ENCODE measurements at regions not wholly inside any gene's neighbourhood (a gene's known extent, or its start where the extent isn't known, plus 50 kb on each side); places are given as distances from the start of the nearest gene placed in this dataset.

DNA sequence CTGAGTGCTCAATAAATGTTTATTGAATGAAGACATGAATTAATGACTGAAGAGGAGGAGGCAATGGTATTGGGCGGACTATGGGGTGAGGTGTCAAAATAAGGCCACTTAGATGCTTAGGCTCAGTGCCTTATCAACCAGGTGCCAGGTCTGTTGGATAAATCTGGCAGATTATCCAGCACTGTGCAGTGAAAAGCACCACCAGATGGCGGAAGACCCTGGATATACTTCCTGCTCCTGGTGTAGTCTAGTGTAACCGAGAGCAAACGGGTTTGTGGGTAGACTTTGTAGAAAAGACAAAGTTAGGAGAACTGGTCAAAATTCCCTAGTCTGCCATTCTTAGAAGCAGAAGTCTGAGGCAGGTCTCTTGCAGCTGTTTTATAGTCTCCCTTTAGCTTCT, 306.3 kb downstream of the ATP23 start:
- CTCF ChIA-PET, result interaction anchor here (0.6 kb wide), 1 partner anchor 54 kb away, joined by 6 read pairs; no protein-coding TSS in a partner anchor
- H3K27ac ChIP-seq (ENCODE audit: low read length), result no peak overlapping the region
- H4K20me1 ChIP-seq (ENCODE audit: low read length), result no peaks in the 10 kb centered on the region
- no peak overlapping the region for H3K4me2 ChIP-seq (ENCODE audit: low read length)
- ATAC-seq, result peak; percentile 59
- POLR2A ChIA-PET (ENCODE audit: unreplicated experiment), result no interaction called here
- no peak overlapping the region for H3K9ac ChIP-seq (ENCODE audit: low read length)
- H3K36me3 ChIP-seq (ENCODE audit: low read depth, low read length), result no peaks in the 10 kb centered on the region
- H3K4me1 ChIP-seq (ENCODE audit: insufficient read depth, low read length), result no peaks in the 10 kb centered on the region
- H3K4me3 ChIP-seq (ENCODE audit: low read length), result no peak overlapping the region
- no peak for TF ChIP-seq EZH2 (IDR thresholded peaks at IDR 0.05; ENCODE audit: low read length, unreplicated experiment)
- TF ChIP-seq, protein P1, sequence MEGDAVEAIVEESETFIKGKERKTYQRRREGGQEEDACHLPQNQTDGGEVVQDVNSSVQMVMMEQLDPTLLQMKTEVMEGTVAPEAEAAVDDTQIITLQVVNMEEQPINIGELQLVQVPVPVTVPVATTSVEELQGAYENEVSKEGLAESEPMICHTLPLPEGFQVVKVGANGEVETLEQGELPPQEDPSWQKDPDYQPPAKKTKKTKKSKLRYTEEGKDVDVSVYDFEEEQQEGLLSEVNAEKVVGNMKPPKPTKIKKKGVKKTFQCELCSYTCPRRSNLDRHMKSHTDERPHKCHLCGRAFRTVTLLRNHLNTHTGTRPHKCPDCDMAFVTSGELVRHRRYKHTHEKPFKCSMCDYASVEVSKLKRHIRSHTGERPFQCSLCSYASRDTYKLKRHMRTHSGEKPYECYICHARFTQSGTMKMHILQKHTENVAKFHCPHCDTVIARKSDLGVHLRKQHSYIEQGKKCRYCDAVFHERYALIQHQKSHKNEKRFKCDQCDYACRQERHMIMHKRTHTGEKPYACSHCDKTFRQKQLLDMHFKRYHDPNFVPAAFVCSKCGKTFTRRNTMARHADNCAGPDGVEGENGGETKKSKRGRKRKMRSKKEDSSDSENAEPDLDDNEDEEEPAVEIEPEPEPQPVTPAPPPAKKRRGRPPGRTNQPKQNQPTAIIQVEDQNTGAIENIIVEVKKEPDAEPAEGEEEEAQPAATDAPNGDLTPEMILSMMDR (conservative IDR thresholded peaks at IDR 0.05; ENCODE audit: low read depth, low read length), result peak; percentile 48; the same call in 1 of the 2 replicates
- BruUV-seq (replicated peaks), result no TSS peak
- no peaks in the 10 kb centered on the region for H3K27me3 ChIP-seq (ENCODE audit: low read length)
- no peaks in the 10 kb centered on the region for H3K9me2 ChIP-seq (replicated peaks; ENCODE audit: low read length)
- H3F3A ChIP-seq (ENCODE audit: low read length, unreplicated experiment), result no peaks in the 10 kb centered on the region
- H3K79me2 ChIP-seq (ENCODE audit: low read length), result no peaks in the 10 kb centered on the region
- intact Hi-C loops (cut with micrococcal nuclease), result no loop called here
- no peaks in the 10 kb centered on the region for H3K9me3 ChIP-seq (ENCODE audit: low read length)
- peak; percentile 41 for DNase-seq
- H2AFZ ChIP-seq (ENCODE audit: low read length), result no peak overlapping the region

DNA sequence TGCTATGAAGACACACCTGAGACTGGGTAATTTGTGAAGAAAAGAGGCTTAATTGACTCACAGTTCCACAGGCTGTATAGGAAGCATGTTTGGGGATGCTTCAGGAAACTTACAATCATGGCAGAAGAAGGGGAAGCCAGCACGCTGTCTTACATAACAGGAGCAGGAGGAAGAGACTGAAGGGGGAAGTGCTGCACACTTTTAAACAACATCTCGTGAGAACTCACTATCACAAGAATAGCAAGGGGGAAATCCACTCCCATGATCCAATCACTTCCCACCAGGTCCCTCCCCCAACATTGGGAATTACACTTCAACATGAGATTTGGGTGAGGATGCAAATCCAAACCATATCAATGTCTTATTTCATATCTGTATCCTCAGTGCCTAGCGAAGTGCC, 307.2 kb downstream of the ATP23 start:
- DNase-seq (no peak), ATAC-seq (no peak)
- POLR2A ChIA-PET (ENCODE audit: unreplicated experiment), result no interaction called here
- no TSS peak for BruUV-seq (replicated peaks)
- CTCF ChIA-PET, result no interaction called here
- no peak overlapping the region for H3K4me2 ChIP-seq (ENCODE audit: low read length)
- intact Hi-C loops (cut with micrococcal nuclease), result no loop called here
- H3K9me3 ChIP-seq (ENCODE audit: low read length), result no peaks in the 10 kb centered on the region
- no peak overlapping the region for H3K27ac ChIP-seq (ENCODE audit: low read length)
- H2AFZ ChIP-seq (ENCODE audit: low read length), result no peak overlapping the region
- TF ChIP-seq, protein P1 (conservative IDR thresholded peaks at IDR 0.05; ENCODE audit: low read depth, low read length), result no peak
- TF ChIP-seq EZH2 (IDR thresholded peaks at IDR 0.05; ENCODE audit: low read length, unreplicated experiment) (no peak), EZH2phosphoT487 (IDR thresholded peaks at IDR 0.05; ENCODE audit: borderline replicate concordance, low read length) (no peak)
- no peaks in the 10 kb centered on the region for H3K9me2 ChIP-seq (replicated peaks; ENCODE audit: low read length)
- no peak overlapping the region for H3K9ac ChIP-seq (ENCODE audit: low read length)
- H3F3A ChIP-seq (ENCODE audit: low read length, unreplicated experiment), result no peaks in the 10 kb centered on the region
- no peak overlapping the region for H3K4me3 ChIP-seq (ENCODE audit: low read length)
- no peaks in the 10 kb centered on the region for H3K36me3 ChIP-seq (ENCODE audit: low read depth, low read length)
- H3K4me1 ChIP-seq (ENCODE audit: insufficient read depth, low read length), result peaks cover 6% of the 10 kb centered on the region
- no peaks in the 10 kb centered on the region for H4K20me1 ChIP-seq (ENCODE audit: low read length)
- no peaks in the 10 kb centered on the region for H3K79me2 ChIP-seq (ENCODE audit: low read length)
- H3K27me3 ChIP-seq (ENCODE audit: low read length), result no peaks in the 10 kb centered on the region

DNA sequence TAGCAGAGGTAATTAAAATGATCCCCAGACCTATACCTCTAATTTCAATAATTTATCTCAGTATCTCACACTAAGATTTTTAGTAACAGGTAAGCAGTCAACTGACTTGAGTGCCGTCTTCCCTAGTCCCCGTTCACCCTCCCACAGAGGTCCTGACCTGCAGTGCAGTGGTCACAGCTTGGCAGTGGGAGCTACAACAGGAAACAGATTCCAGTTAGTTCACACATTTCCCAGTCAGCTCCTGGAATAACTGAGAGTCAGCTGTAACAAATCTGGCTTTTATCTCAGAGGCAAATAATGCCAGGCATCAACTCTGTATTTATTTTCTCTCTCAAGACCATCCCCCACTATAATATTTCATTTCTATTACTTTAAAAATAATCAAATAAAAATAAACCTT, 308.2 kb downstream of the ATP23 start:
- no peak for TF ChIP-seq EZH2phosphoT487 (IDR thresholded peaks at IDR 0.05; ENCODE audit: borderline replicate concordance, low read length)
- TF ChIP-seq, protein P1 (conservative IDR thresholded peaks at IDR 0.05; ENCODE audit: low read depth, low read length), result no peak
- no peak for TF ChIP-seq EZH2 (IDR thresholded peaks at IDR 0.05; ENCODE audit: low read length, unreplicated experiment)
- no peaks in the 10 kb centered on the region for H4K20me1 ChIP-seq (ENCODE audit: low read length)
- no peaks in the 10 kb centered on the region for H3K9me2 ChIP-seq (replicated peaks; ENCODE audit: low read length)
- intact Hi-C loops (cut with micrococcal nuclease), result no loop called here
- H3K4me1 ChIP-seq (ENCODE audit: insufficient read depth, low read length), result peaks cover 8% of the 10 kb centered on the region
- no peaks in the 10 kb centered on the region for H3K27me3 ChIP-seq (ENCODE audit: low read length)
- H3K79me2 ChIP-seq (ENCODE audit: low read length), result no peaks in the 10 kb centered on the region
- H3K9ac ChIP-seq (ENCODE audit: low read length), result no peak overlapping the region
- ATAC-seq, result no peak
- H3K27ac ChIP-seq (ENCODE audit: low read length), result no peak overlapping the region
- no TSS peak for BruUV-seq (replicated peaks)
- H3K4me3 ChIP-seq (ENCODE audit: low read length), result no peak overlapping the region
- H3K4me2 ChIP-seq (ENCODE audit: low read length), result no peak overlapping the region
- H3F3A ChIP-seq (ENCODE audit: low read length, unreplicated experiment), result no peaks in the 10 kb centered on the region
- H3K9me3 ChIP-seq (ENCODE audit: low read length), result no peaks in the 10 kb centered on the region
- no peak for DNase-seq
- CTCF ChIA-PET, result no interaction called here
- H2AFZ ChIP-seq (ENCODE audit: low read length), result no peak overlapping the region
- no peaks in the 10 kb centered on the region for H3K36me3 ChIP-seq (ENCODE audit: low read depth, low read length)
- POLR2A ChIA-PET (ENCODE audit: unreplicated experiment), result no interaction called here
